AG04449 (cell line): ENCODE measurements at regions not wholly inside any gene's neighbourhood (a gene's known extent, or its start where the extent isn't known, plus 50 kb on each side); places are given as distances from the start of the nearest gene placed in this dataset.
"Not testable (repeated sequence)": the region's sequence is repeated elsewhere in the genome, so short reads cannot be mapped to it uniquely, and the experiment has no call there.

Experiments
- CTCF ChIA-PET: fragments of 350-600 bp; formaldehyde crosslinking; extraction: SDS; loops from one replicate; lab custom pipeline; 2021; ENCODE audit warnings: antibody characterized with exemption; lab: Yijun Ruan, JAX
- POLR2A ChIA-PET: fragments of 400-600, 350-600 bp; formaldehyde crosslinking; extraction: SDS; loops from one replicate; lab custom pipeline; 2020; ENCODE audit warnings: antibody characterized with exemption, inconsistent platforms; lab: Yijun Ruan, JAX
- DNase-seq: peaks from one replicate; pipeline ENCODE4 v3.0.0-alpha.2; 2010; ENCODE audit warnings: low read depth, low spot score
- H3K4me3 ChIP-seq: 2 replicates; pipeline ENCODE4 v1.5.1; 2011; ENCODE audit warnings: low read depth, mild to moderate bottlenecking, control low read depth, low read length
- CTCF ChIP-seq: IDR thresholded peaks from one replicate; pipeline ENCODE4 v1.5.1; 2011; ENCODE audit warnings: mild to moderate bottlenecking, moderate library complexity, low read length, control low read depth, inconsistent platforms; ENCODE audit not compliant: insufficient read depth; ENCODE audit errors: missing control alignments

- POLR2A ChIA-PET, result no interaction called here
- CTCF ChIA-PET, result no interaction called here
- no peak for TF ChIP-seq CTCF
- no peak overlapping the region for H3K4me3 ChIP-seq
- DNase-seq, result no peak
Observed at GRCh38 chr3:6394944-6395343, 466.0 kb upstream of the GRM7 start.

- ChIA-PET CTCF (no interaction called here), POLR2A (no interaction called here)
- DNase-seq, result no peak
- H3K4me3 ChIP-seq, result no peak overlapping the region
- no peak for TF ChIP-seq CTCF
Observed at GRCh38 chr3:6396631-6397030, 464.3 kb upstream of the GRM7 start.

- DNase-seq, POLR2A ChIA-PET, CTCF ChIA-PET, H3K4me3 ChIP-seq: not testable (repeated sequence)
Observed at GRCh38 chr3:6402666-6403065, 458.2 kb upstream of the GRM7 start.

- H3K4me3 ChIP-seq, DNase-seq, CTCF ChIA-PET, POLR2A ChIA-PET: not testable (repeated sequence)
Observed at GRCh38 chr3:6406923-6407322, 454.0 kb upstream of the GRM7 start.

GRCh38 chr3:6416049-6416661, 444.8 kb upstream of the GRM7 start:
- no peak overlapping the region for H3K4me3 ChIP-seq
- TF ChIP-seq CTCF, result no peak
- ChIA-PET CTCF (no interaction called here), POLR2A (no interaction called here)
- DNase-seq, result no peak

GRCh38 chr3:6417174-6417573, 443.7 kb upstream of the GRM7 start:
- POLR2A ChIA-PET, result no interaction called here
- CTCF ChIA-PET, result no interaction called here
- no peak for TF ChIP-seq CTCF
- no peak for DNase-seq
- no peak overlapping the region for H3K4me3 ChIP-seq

GRCh38 chr3:6418485-6418884, 442.4 kb upstream of the GRM7 start:
- TF ChIP-seq CTCF, result no peak
- no peak for DNase-seq
- POLR2A ChIA-PET, result no interaction called here
- CTCF ChIA-PET, result no interaction called here
- H3K4me3 ChIP-seq, result no peak overlapping the region
